ENCODE measurements at regions not wholly inside any gene's neighbourhood (a gene's known extent, or its start where the extent isn't known, plus 50 kb on each side); places are given as distances from the start of the nearest gene placed in this dataset.

GRCh38 chr7:11895337-11895736 is 63.3 kb upstream of the THSD7A start:
- no peak for DNase-seq (ENCODE audit: low read depth in 1 of 2, low spot score in 1 of 2)
- TF ChIP-seq JUND (IDR thresholded peaks at IDR 0.05; ENCODE audit: low read depth) = no peak
- in situ Hi-C loops (cut with HindIII; ENCODE audit: low pct_unique_long_range_greater_than_20kb, low sequenced_read_pairs) = no loop called here

GRCh38 chr7:11896663-11897062 is 64.7 kb upstream of the THSD7A start:
- no peak for TF ChIP-seq JUND (IDR thresholded peaks at IDR 0.05; ENCODE audit: low read depth)
- in situ Hi-C loops (cut with HindIII; ENCODE audit: low pct_unique_long_range_greater_than_20kb, low sequenced_read_pairs) = no loop called here
- no peak for DNase-seq (ENCODE audit: low read depth in 1 of 2, low spot score in 1 of 2)

GRCh38 chr7:11899247-11899646 is 67.2 kb upstream of the THSD7A start:
- in situ Hi-C loops (cut with HindIII; ENCODE audit: low pct_unique_long_range_greater_than_20kb, low sequenced_read_pairs) = no loop called here
- DNase-seq (ENCODE audit: low read depth in 1 of 2, low spot score in 1 of 2) = no peak
- no peak for TF ChIP-seq JUND (IDR thresholded peaks at IDR 0.05; ENCODE audit: low read depth)

GRCh38 chr7:11910253-11910652 is 78.3 kb upstream of the THSD7A start:
- in situ Hi-C loops (cut with HindIII; ENCODE audit: low pct_unique_long_range_greater_than_20kb, low sequenced_read_pairs) = no loop called here
- no peak for DNase-seq (ENCODE audit: low read depth in 1 of 2, low spot score in 1 of 2)
- no peak for TF ChIP-seq JUND (IDR thresholded peaks at IDR 0.05; ENCODE audit: low read depth)

GRCh38 chr7:11911900-11912299 is 79.9 kb upstream of the THSD7A start:
- in situ Hi-C loops (cut with HindIII; ENCODE audit: low pct_unique_long_range_greater_than_20kb, low sequenced_read_pairs) = no loop called here
- TF ChIP-seq JUND (IDR thresholded peaks at IDR 0.05; ENCODE audit: low read depth) = no peak
- no peak for DNase-seq (ENCODE audit: low read depth in 1 of 2, low spot score in 1 of 2)

- no peak for TF ChIP-seq JUND (IDR thresholded peaks at IDR 0.05; ENCODE audit: low read depth)
- in situ Hi-C loops (cut with HindIII; ENCODE audit: low pct_unique_long_range_greater_than_20kb, low sequenced_read_pairs) = no loop called here
- no peak for DNase-seq (ENCODE audit: low read depth in 1 of 2, low spot score in 1 of 2)
Observed at GRCh38 chr7:11914645-11915044, 82.6 kb upstream of the THSD7A start.

- in situ Hi-C loops (cut with HindIII; ENCODE audit: low pct_unique_long_range_greater_than_20kb, low sequenced_read_pairs) = no loop called here
- no peak for DNase-seq (ENCODE audit: low read depth in 1 of 2, low spot score in 1 of 2)
- no peak for TF ChIP-seq JUND (IDR thresholded peaks at IDR 0.05; ENCODE audit: low read depth)
Observed at GRCh38 chr7:11923376-11923930, 91.5 kb upstream of the THSD7A start.

GRCh38 chr7:11931307-11931706 is 99.3 kb upstream of the THSD7A start:
- in situ Hi-C loops (cut with HindIII; ENCODE audit: low pct_unique_long_range_greater_than_20kb, low sequenced_read_pairs) = no loop called here
- DNase-seq (ENCODE audit: low read depth in 1 of 2, low spot score in 1 of 2) = no peak
- TF ChIP-seq JUND (IDR thresholded peaks at IDR 0.05; ENCODE audit: low read depth) = no peak

GRCh38 chr7:11934796-11935195 is 102.8 kb upstream of the THSD7A start:
- in situ Hi-C loops (cut with HindIII; ENCODE audit: low pct_unique_long_range_greater_than_20kb, low sequenced_read_pairs) = no loop called here
- TF ChIP-seq JUND (IDR thresholded peaks at IDR 0.05; ENCODE audit: low read depth) = no peak
- no peak for DNase-seq (ENCODE audit: low read depth in 1 of 2, low spot score in 1 of 2)

GRCh38 chr7:11935905-11936304 is 103.9 kb upstream of the THSD7A start:
- in situ Hi-C loops (cut with HindIII; ENCODE audit: low pct_unique_long_range_greater_than_20kb, low sequenced_read_pairs) = no loop called here
- TF ChIP-seq JUND (IDR thresholded peaks at IDR 0.05; ENCODE audit: low read depth) = no peak
- no peak for DNase-seq (ENCODE audit: low read depth in 1 of 2, low spot score in 1 of 2)

- no peak for DNase-seq (ENCODE audit: low read depth in 1 of 2, low spot score in 1 of 2)
- no peak for TF ChIP-seq JUND (IDR thresholded peaks at IDR 0.05; ENCODE audit: low read depth)
- in situ Hi-C loops (cut with HindIII; ENCODE audit: low pct_unique_long_range_greater_than_20kb, low sequenced_read_pairs) = no loop called here
Observed at GRCh38 chr7:11946794-11947193, 114.8 kb upstream of the THSD7A start.

GRCh38 chr7:11950281-11950680 is 118.3 kb upstream of the THSD7A start:
- in situ Hi-C loops (cut with HindIII; ENCODE audit: low pct_unique_long_range_greater_than_20kb, low sequenced_read_pairs) = no loop called here
- DNase-seq (ENCODE audit: low read depth in 1 of 2, low spot score in 1 of 2) = peak in 1 of 2 experiments; percentile 56
- no peak for TF ChIP-seq JUND (IDR thresholded peaks at IDR 0.05; ENCODE audit: low read depth)

- DNase-seq (ENCODE audit: low read depth in 1 of 2, low spot score in 1 of 2) = no peak
- in situ Hi-C loops (cut with HindIII; ENCODE audit: low pct_unique_long_range_greater_than_20kb, low sequenced_read_pairs) = no loop called here
- TF ChIP-seq JUND (IDR thresholded peaks at IDR 0.05; ENCODE audit: low read depth) = no peak
Observed at GRCh38 chr7:11950942-11951341, 118.9 kb upstream of the THSD7A start.

GRCh38 chr7:11951909-11952308 is 119.9 kb upstream of the THSD7A start:
- in situ Hi-C loops (cut with HindIII; ENCODE audit: low pct_unique_long_range_greater_than_20kb, low sequenced_read_pairs) = no loop called here
- no peak for DNase-seq (ENCODE audit: low read depth in 1 of 2, low spot score in 1 of 2)
- no peak for TF ChIP-seq JUND (IDR thresholded peaks at IDR 0.05; ENCODE audit: low read depth)

All from T47D (cell line).